ENCODE measurements at regions not wholly inside any gene's neighbourhood (a gene's known extent, or its start where the extent isn't known, plus 50 kb on each side); places are given as distances from the start of the nearest gene placed in this dataset.

DNA sequence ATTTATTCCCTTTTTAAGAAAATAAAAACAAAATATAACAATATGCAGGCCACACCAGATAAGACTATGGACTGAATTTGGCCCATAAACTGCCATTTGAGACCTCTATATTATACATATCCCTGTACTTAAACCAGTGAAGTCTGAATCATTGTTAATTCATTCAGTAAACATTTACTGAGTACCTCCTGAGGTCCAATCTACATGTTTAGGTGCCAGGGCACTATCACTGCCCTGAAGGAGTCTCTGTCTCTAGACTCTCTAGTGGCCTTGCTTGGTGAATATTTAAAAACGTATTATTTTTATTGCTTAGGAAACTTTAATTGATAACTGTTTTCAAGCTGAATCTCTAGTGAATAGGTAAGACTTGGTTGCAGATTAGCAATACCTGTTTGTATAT is 74.7 kb upstream of the ELL2 start:
- no peak overlapping the region for H3K27ac ChIP-seq

DNA sequence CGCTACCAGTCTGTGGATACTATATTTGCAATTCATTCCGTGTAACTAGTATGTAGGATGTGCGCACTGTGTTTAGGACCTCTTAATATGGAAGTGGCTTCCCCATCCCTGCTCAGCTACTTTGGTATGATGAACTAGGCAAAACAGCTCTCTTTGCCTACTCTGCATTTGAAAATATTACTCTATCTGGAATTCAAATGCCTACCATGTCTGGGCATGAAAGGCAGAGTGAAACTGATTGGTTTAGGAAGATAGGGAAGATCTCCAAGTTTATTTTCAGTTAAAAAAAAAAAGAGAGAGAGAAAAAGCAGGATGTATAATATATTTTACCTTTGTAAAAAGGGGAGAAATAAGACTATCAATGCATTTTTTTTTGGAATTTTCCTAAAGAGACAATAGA is 74.1 kb upstream of the ELL2 start:
- 85 to 97% methylated on average over 3 of the region's 3 CpGs for WGBS, 2 donors
- no peak overlapping the region for H3K27ac ChIP-seq
- no peak for DNase-seq (ENCODE audit: low spot score in 2 of 2)
- H3K36me3 ChIP-seq: no peaks in the 10 kb centered on the region
- TF ChIP-seq POLR2A (IDR thresholded peaks at IDR 0.05) (no peak), EP300 (IDR thresholded peaks at IDR 0.05) (no peak)
- TF ChIP-seq, protein P1, sequence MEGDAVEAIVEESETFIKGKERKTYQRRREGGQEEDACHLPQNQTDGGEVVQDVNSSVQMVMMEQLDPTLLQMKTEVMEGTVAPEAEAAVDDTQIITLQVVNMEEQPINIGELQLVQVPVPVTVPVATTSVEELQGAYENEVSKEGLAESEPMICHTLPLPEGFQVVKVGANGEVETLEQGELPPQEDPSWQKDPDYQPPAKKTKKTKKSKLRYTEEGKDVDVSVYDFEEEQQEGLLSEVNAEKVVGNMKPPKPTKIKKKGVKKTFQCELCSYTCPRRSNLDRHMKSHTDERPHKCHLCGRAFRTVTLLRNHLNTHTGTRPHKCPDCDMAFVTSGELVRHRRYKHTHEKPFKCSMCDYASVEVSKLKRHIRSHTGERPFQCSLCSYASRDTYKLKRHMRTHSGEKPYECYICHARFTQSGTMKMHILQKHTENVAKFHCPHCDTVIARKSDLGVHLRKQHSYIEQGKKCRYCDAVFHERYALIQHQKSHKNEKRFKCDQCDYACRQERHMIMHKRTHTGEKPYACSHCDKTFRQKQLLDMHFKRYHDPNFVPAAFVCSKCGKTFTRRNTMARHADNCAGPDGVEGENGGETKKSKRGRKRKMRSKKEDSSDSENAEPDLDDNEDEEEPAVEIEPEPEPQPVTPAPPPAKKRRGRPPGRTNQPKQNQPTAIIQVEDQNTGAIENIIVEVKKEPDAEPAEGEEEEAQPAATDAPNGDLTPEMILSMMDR (IDR thresholded peaks at IDR 0.05): no peak
- no peaks in the 10 kb centered on the region for H3K4me1 ChIP-seq
- H3K9me3 ChIP-seq: no peaks in the 10 kb centered on the region
- no peaks in the 10 kb centered on the region for H3K27me3 ChIP-seq
- no peak overlapping the region for H3K4me3 ChIP-seq

More for the DNA sequence above, 74.7 kb upstream of the ELL2 start:
- TF ChIP-seq, protein P1 (IDR thresholded peaks at IDR 0.05): no peak
- TF ChIP-seq POLR2A (IDR thresholded peaks at IDR 0.05) (no peak), EP300 (IDR thresholded peaks at IDR 0.05) (no peak)
- DNase-seq (ENCODE audit: low spot score in 2 of 2): no peak
- no peaks in the 10 kb centered on the region for H3K9me3 ChIP-seq
- H3K27me3 ChIP-seq: no peaks in the 10 kb centered on the region
- no peak overlapping the region for H3K4me3 ChIP-seq
- WGBS, 2 donors: 66 to 75% methylated on average over 1 of the region's 1 CpG
- no peaks in the 10 kb centered on the region for H3K36me3 ChIP-seq
- H3K4me1 ChIP-seq: no peaks in the 10 kb centered on the region

DNA sequence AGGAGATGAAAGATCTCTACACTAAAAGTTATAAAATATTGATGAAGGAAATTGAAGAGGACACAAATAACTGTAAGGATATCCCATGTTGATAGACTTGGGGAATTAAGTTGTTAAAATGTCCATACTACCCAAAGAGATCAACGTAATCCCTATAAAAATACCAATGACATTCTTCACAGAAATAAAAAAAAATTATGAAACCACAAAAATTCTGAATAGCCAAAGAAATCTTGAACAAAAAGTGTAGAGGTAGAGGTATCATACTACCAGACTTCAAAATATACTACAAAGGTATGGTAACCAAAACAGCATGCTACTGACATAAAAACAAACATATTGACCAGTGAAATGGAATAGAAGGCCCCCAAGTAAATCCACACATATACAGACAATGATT is 71.5 kb upstream of the ELL2 start:
- Histone ChIP-seq H3K27me3 (no peaks in the 10 kb centered on the region), H3K4me3 (no peak overlapping the region), H3K36me3 (no peaks in the 10 kb centered on the region), H3K4me1 (no peaks in the 10 kb centered on the region), H3K9me3 (no peaks in the 10 kb centered on the region), H3K27ac (no peak overlapping the region)
- 79 to 80% methylated on average over 1 of the region's 1 CpG for WGBS, 2 donors
- DNase-seq (ENCODE audit: low spot score in 2 of 2): no peak
- TF ChIP-seq, protein P1 (IDR thresholded peaks at IDR 0.05): no peak
- TF ChIP-seq EP300 (IDR thresholded peaks at IDR 0.05) (no peak), POLR2A (IDR thresholded peaks at IDR 0.05) (no peak)

DNA sequence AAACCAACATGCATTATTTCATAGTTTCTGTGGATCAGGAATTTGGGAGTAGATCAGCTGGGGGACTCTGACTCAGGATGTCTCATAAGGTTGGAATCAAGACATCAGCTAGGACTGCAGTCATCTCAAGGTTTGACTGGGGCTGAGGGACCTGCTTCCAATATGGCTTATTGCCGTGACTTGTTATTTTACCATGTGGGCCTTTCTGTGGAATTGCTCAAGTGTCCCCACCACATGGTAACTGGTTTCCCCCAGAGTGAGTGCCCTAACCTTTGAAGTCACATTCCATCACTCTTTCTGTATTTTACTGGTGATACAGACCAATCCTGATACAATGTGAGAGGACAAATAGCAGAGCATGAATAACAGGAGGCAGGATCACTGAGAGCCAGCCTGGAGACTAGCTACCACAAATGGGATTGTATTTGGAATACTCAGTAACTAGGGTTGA is 70.2 kb upstream of the ELL2 start:
- H3K27ac ChIP-seq: no peak overlapping the region

DNA sequence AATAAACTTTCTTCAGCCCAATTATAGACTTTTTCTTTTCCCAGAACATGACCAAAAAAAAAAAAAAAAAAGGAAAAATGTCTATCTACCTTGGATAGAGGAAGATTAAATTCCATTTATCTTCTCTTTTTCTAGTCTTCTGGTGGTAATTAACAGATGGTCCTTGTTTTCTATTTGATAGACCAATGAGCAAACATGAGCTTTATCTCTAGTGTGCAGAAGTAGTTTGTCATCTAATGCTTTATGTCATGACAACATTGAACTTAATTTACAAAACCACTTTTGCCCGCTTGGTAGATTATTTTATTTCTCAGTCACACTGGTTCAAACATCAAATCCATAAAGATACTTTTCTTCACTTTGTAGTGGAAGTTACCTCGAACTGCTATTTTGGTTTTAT is 69.5 kb upstream of the ELL2 start:
- DNase-seq (ENCODE audit: low spot score in 2 of 2): no peak
- TF ChIP-seq, protein P1 (IDR thresholded peaks at IDR 0.05): no peak
- TF ChIP-seq EP300 (IDR thresholded peaks at IDR 0.05) (no peak), POLR2A (IDR thresholded peaks at IDR 0.05) (no peak)
- 90% methylated on average over 2 of the region's 2 CpGs for WGBS, 2 donors

More for the DNA sequence above, 70.2 kb upstream of the ELL2 start:
- WGBS, 2 donors: 86 to 94% methylated on average over 1 of the region's 1 CpG
- TF ChIP-seq, protein P1 (IDR thresholded peaks at IDR 0.05): no peak
- TF ChIP-seq POLR2A (IDR thresholded peaks at IDR 0.05) (no peak), EP300 (IDR thresholded peaks at IDR 0.05) (no peak)
- Histone ChIP-seq H3K9me3 (no peaks in the 10 kb centered on the region), H3K36me3 (no peaks in the 10 kb centered on the region), H3K4me1 (no peaks in the 10 kb centered on the region), H3K27me3 (no peaks in the 10 kb centered on the region), H3K4me3 (no peak overlapping the region)
- DNase-seq (ENCODE audit: low spot score in 2 of 2): no peak

More for the DNA sequence above, 69.5 kb upstream of the ELL2 start:
- no peaks in the 10 kb centered on the region for H3K27me3 ChIP-seq
- H3K36me3 ChIP-seq: no peaks in the 10 kb centered on the region
- no peaks in the 10 kb centered on the region for H3K9me3 ChIP-seq
- H3K4me1 ChIP-seq: peaks cover 0 to 4% (median 0%) of the 10 kb centered on the region in 4 donors
- H3K27ac ChIP-seq: no peak overlapping the region
- H3K4me3 ChIP-seq: no peak overlapping the region

Measured in tibial nerve (tissue), 4 donors.